Endothelial cell of umbilical vein (primary cell): ENCODE measurements at regions not wholly inside any gene's neighbourhood (a gene's known extent, or its start where the extent isn't known, plus 50 kb on each side); places are given as distances from the start of the nearest gene placed in this dataset.

Experiments used
- BruUV-seq: library from RNA; stranded (reverse); fragments of 400-500 nt; replicated peaks from 2 replicates; lab custom pipeline; 2021; lab: Mats Ljungman, UMichigan
- CTCF ChIA-PET: fragments of 300-600, 350-600 bp; sonication (Branson Sonifier 250); formaldehyde crosslinking; loops from one replicate; lab custom pipeline; 2021; ENCODE audit warnings: antibody characterized with exemption, inconsistent platforms; lab: Charles Lee
- POLR2A ChIA-PET: fragments of 300-600, 350-600 bp; sonication (Branson Sonifier 250); formaldehyde crosslinking; loops from one replicate; lab custom pipeline; 2021; ENCODE audit warnings: antibody characterized with exemption, inconsistent platforms; lab: Charles Lee
- DNase-seq: peaks from one replicate; pipeline ENCODE4 v3.0.0-alpha.2; 2011; ENCODE audit warnings: low read depth, low spot score
- FAIRE-seq: peaks from 2 replicates; lab custom pipeline; 2011; peaks lifted over from hg19 to GRCh38; lab: Jason Lieb, UNC
- H2AFZ ChIP-seq: 2 replicates; pipeline ENCODE4 v1.6.0; 2012; ENCODE audit warnings: low read depth, low read length, control low read depth, inconsistent platforms
- H3K27ac ChIP-seq: 2 replicates; pipeline ENCODE4 v1.5.1; 2011; ENCODE audit warnings: low read depth, mild to moderate bottlenecking, control low read depth, low read length, moderate library complexity; ENCODE audit not compliant: insufficient read depth
- H3K27me3 ChIP-seq, 2 experiments: 2 replicates each; pipeline versions ENCODE4 v1.6.0 to v1.6.1; 2011; ENCODE audit warnings: low read length in 2 of 2, mixed read lengths in 1 of 2; ENCODE audit not compliant: control insufficient read depth in 2 of 2, insufficient read depth in 2 of 2
- H3K36me3 ChIP-seq, 2 experiments: 2 replicates in 1 of 2; 3 replicates in 1 of 2; pipeline ENCODE4 v1.5.1; 2011; ENCODE audit warnings: low read length in 2 of 2, mild to moderate bottlenecking in 1 of 2, moderate library complexity in 1 of 2; ENCODE audit not compliant: control insufficient read depth in 2 of 2, insufficient read depth in 2 of 2; ENCODE audit errors: extremely low read depth in 1 of 2
- H3K4me1 ChIP-seq: 3 replicates; pipeline ENCODE4 v1.5.1; 2011; ENCODE audit warnings: mild to moderate bottlenecking, low read length; ENCODE audit not compliant: control insufficient read depth, insufficient read depth; ENCODE audit errors: extremely low read depth
- H3K4me2 ChIP-seq: 2 replicates; pipeline ENCODE4 v1.6.1; 2011; ENCODE audit warnings: low read length, control low read depth, mixed read lengths; ENCODE audit not compliant: insufficient read depth
- H3K4me3 ChIP-seq, 3 experiments: fragments of 200-600 bp in 1 of 3; sonication (generic), shearing (Covaris generic) in 1 of 3; replicated peaks in 1 of 3; 2 replicates each; pipeline ENCODE4 v1.5.1; 2011 to 2016; ENCODE audit warnings: control low read depth in 3 of 3, low read length in 3 of 3, mild to moderate bottlenecking in 2 of 3, inconsistent platforms in 1 of 3, low read depth in 1 of 3, moderate library complexity in 1 of 3; ENCODE audit not compliant: insufficient read depth in 1 of 3
- H3K79me2 ChIP-seq: 2 replicates; pipeline ENCODE4 v1.6.0; 2012; ENCODE audit warnings: low read length, inconsistent platforms; ENCODE audit not compliant: control insufficient read depth, insufficient read depth
- H3K9ac ChIP-seq: replicated peaks from 2 replicates; pipeline ENCODE3; 2011; ENCODE audit warnings: low read length, control low read depth; ENCODE audit not compliant: insufficient read depth; ENCODE audit errors: extremely low read depth
- H3K9me1 ChIP-seq: replicated peaks from 3 replicates; pipeline ENCODE4 v1.6.0; 2011; ENCODE audit warnings: mild to moderate bottlenecking, low read length; ENCODE audit not compliant: control insufficient read depth, insufficient read depth; ENCODE audit errors: extremely low read depth
- H3K9me3 ChIP-seq: replicated peaks from 2 replicates; pipeline ENCODE4 v1.5.1; 2012; ENCODE audit warnings: low read length, inconsistent platforms; ENCODE audit not compliant: control insufficient read depth, insufficient read depth
- H4K20me1 ChIP-seq: replicated peaks from 2 replicates; pipeline ENCODE3; 2011; ENCODE audit warnings: mild to moderate bottlenecking, low read length; ENCODE audit not compliant: control insufficient read depth, insufficient read depth; ENCODE audit errors: extremely low read depth
- EZH2 ChIP-seq: IDR thresholded peaks from 2 replicates; pipeline ENCODE4 v1.6.1; 2012; ENCODE audit warnings: borderline replicate concordance, low read depth, mild to moderate bottlenecking, moderate library complexity, low read length, inconsistent platforms; ENCODE audit not compliant: severe bottlenecking
- FOS ChIP-seq: IDR thresholded peaks from 2 replicates; pipeline ENCODE4 v1.6.1; 2011; ENCODE audit warnings: mild to moderate bottlenecking, low read length, moderate library complexity, borderline replicate concordance; ENCODE audit not compliant: insufficient read depth
- GATA2 ChIP-seq: IDR thresholded peaks from 2 replicates; pipeline ENCODE4 v1.7.0; 2011; ENCODE audit warnings: low read depth, mild to moderate bottlenecking, moderate library complexity, mixed read lengths, low read length; ENCODE audit not compliant: insufficient read length, insufficient read depth
- JUN ChIP-seq: IDR thresholded peaks from 2 replicates; pipeline ENCODE4 v1.6.1; 2011; ENCODE audit warnings: borderline replicate concordance, low read depth; ENCODE audit not compliant: insufficient read length, insufficient read depth
- MYC ChIP-seq: IDR thresholded peaks from one replicate; pipeline ENCODE4 v1.6.1; 2011; ENCODE audit warnings: mild to moderate bottlenecking, low read depth, low read length
- POLR2A ChIP-seq: IDR thresholded peaks from 2 replicates; pipeline ENCODE4 v1.6.1; 2012; ENCODE audit warnings: low read depth, mild to moderate bottlenecking, control low read depth, low read length
- POLR2AphosphoS5 ChIP-seq: IDR thresholded peaks from 2 replicates; pipeline ENCODE4 v1.6.1; 2012; ENCODE audit warnings: low read depth, mild to moderate bottlenecking, control low read depth, low read length, moderate library complexity; ENCODE audit not compliant: insufficient read depth
- dilution Hi-C: fragments of 300-500 bp; cut with MboI; formaldehyde crosslinking; loops from one replicate; pipeline ENCODE4 v1.15.0; 2019; ENCODE audit warnings: low sequenced_read_pairs; ENCODE audit not compliant: extremely low pct_ligation_motif_present
- intact Hi-C: fragments of 100-400 bp; cut with micrococcal nuclease; formaldehyde crosslinking; loops from one replicate; pipeline ENCODE4 v1.10.0; 2022
- TF ChIP-seq, protein P1 (sequence below): IDR thresholded peaks from 2 replicates; pipeline ENCODE4 v1.6.1; 2011; ENCODE audit not compliant: insufficient read depth, insufficient read length
- TF ChIP-seq, protein P2 (sequence below), 2 donors: IDR thresholded peaks; 1 replicate in 1 of 2; 2 replicates in 1 of 2; pipeline ENCODE4 v1.5.1; 2011; ENCODE audit warnings: low read length in 2 of 2, mild to moderate bottlenecking in 2 of 2, moderate library complexity in 2 of 2, control low read depth in 1 of 2, inconsistent platforms in 1 of 2, low read depth in 1 of 2; ENCODE audit not compliant: insufficient read depth in 1 of 2; ENCODE audit errors: extremely low read depth in 1 of 2

DNA sequence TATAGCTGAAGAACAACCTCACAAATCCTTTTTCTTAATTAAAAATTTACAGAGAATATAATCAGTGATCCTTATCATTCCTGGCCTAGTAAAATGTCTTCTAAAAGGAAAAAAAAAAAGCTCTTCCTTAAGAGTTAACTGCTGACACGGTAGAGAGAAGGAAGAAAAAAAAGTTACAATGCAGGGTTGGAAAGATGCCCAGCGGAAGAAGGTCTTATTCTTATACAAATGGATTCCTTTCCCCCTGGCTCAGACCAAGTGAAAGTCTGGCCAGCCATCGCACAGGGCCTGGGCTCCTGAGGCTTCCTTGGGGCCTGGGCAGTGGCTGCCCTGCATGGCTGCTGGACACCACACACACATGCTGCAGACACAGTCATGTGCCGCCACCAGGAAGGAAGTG, 688.6 kb downstream of the TENT5A start:
- no TSS peak for BruUV-seq
- H3K9ac ChIP-seq: no peak overlapping the region
- TF ChIP-seq MYC (no peak), POLR2AphosphoS5 (no peak), GATA2 (no peak), EZH2 (no peak), JUN (no peak), FOS (no peak), POLR2A (no peak)
- TF ChIP-seq, protein P1, sequence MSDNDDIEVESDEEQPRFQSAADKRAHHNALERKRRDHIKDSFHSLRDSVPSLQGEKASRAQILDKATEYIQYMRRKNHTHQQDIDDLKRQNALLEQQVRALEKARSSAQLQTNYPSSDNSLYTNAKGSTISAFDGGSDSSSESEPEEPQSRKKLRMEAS: no peak
- TF ChIP-seq, protein P2, sequence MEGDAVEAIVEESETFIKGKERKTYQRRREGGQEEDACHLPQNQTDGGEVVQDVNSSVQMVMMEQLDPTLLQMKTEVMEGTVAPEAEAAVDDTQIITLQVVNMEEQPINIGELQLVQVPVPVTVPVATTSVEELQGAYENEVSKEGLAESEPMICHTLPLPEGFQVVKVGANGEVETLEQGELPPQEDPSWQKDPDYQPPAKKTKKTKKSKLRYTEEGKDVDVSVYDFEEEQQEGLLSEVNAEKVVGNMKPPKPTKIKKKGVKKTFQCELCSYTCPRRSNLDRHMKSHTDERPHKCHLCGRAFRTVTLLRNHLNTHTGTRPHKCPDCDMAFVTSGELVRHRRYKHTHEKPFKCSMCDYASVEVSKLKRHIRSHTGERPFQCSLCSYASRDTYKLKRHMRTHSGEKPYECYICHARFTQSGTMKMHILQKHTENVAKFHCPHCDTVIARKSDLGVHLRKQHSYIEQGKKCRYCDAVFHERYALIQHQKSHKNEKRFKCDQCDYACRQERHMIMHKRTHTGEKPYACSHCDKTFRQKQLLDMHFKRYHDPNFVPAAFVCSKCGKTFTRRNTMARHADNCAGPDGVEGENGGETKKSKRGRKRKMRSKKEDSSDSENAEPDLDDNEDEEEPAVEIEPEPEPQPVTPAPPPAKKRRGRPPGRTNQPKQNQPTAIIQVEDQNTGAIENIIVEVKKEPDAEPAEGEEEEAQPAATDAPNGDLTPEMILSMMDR (IDR thresholded peaks at IDR 0.05; ENCODE audit: extremely low read depth in 1 of 2, insufficient read depth in 1 of 2, low read depth in 1 of 2, low read length in 2 of 2): no peak
- dilution Hi-C loops (no loop called here), intact Hi-C loops (no loop called here)
- no peak overlapping the region for H3K4me3 ChIP-seq
- H3K9me1 ChIP-seq: no peaks in the 10 kb centered on the region
- DNase-seq: no peak
- H3K9me3 ChIP-seq: no peaks in the 10 kb centered on the region
- no peak overlapping the region for H2AFZ ChIP-seq
- POLR2A ChIA-PET: no interaction called here
- no peaks in the 10 kb centered on the region for H3K4me1 ChIP-seq
- no peak for FAIRE-seq
- no peaks in the 10 kb centered on the region for H4K20me1 ChIP-seq
- H3K4me2 ChIP-seq: no peak overlapping the region
- H3K36me3 ChIP-seq: no peaks in the 10 kb centered on the region
- H3K79me2 ChIP-seq: no peaks in the 10 kb centered on the region
- H3K27ac ChIP-seq: no peak overlapping the region
- CTCF ChIA-PET: no interaction called here
- H3K27me3 ChIP-seq: no peaks in the 10 kb centered on the region
